Astrocyte (in vitro differentiated cells and primary cell): ENCODE measurements at regions not wholly inside any gene's neighbourhood (a gene's known extent, or its start where the extent isn't known, plus 50 kb on each side); places are given as distances from the start of the nearest gene placed in this dataset.

ENCODE experiments used
- DNase-seq: peaks from one replicate; pipeline ENCODE4 v3.0.0-alpha.2; 2010; ENCODE audit warnings: low read depth
- FAIRE-seq: peaks from 2 replicates; lab custom pipeline; 2011; peaks lifted over from hg19 to GRCh38; lab: Jason Lieb, UNC
- H2AFZ ChIP-seq: 2 replicates; pipeline ENCODE4 v1.6.0; 2012; ENCODE audit warnings: low read depth, low read length, inconsistent platforms
- H3K27ac ChIP-seq: 2 replicates; pipeline ENCODE4 v1.5.1; 2011; ENCODE audit warnings: low read depth, low read length, inconsistent platforms
- H3K27me3 ChIP-seq: 2 replicates; pipeline ENCODE4 v1.6.0; 2011; ENCODE audit warnings: low read length, inconsistent platforms; ENCODE audit not compliant: insufficient read depth
- H3K36me3 ChIP-seq: 2 replicates; pipeline ENCODE4 v1.5.1; 2011; ENCODE audit warnings: low read length, inconsistent platforms; ENCODE audit not compliant: insufficient read depth
- H3K4me1 ChIP-seq: 2 replicates; pipeline ENCODE4 v1.5.1; 2011; ENCODE audit warnings: low read length, inconsistent platforms; ENCODE audit not compliant: insufficient read depth
- H3K4me2 ChIP-seq: 2 replicates; pipeline ENCODE4 v1.6.0; 2012; ENCODE audit warnings: low read length, inconsistent platforms
- H3K4me3 ChIP-seq: 2 replicates; pipeline ENCODE4 v1.5.1; 2011; ENCODE audit warnings: low read depth, mild to moderate bottlenecking, low read length, inconsistent platforms; ENCODE audit not compliant: insufficient read depth
- H3K79me2 ChIP-seq: 2 replicates; pipeline ENCODE4 v1.6.0; 2012; ENCODE audit warnings: mild to moderate bottlenecking, low read length, inconsistent platforms; ENCODE audit not compliant: insufficient read depth
- H3K9ac ChIP-seq: 2 replicates; pipeline ENCODE4 v1.6.0; 2012; ENCODE audit warnings: mild to moderate bottlenecking, low read length, inconsistent platforms
- H3K9me3 ChIP-seq: 2 replicates; pipeline ENCODE4 v1.5.1; 2012; ENCODE audit warnings: low read depth, mild to moderate bottlenecking, low read length, inconsistent platforms; ENCODE audit not compliant: insufficient read depth
- H4K20me1 ChIP-seq: 2 replicates; pipeline ENCODE4 v1.6.0; 2012; ENCODE audit warnings: low read length, inconsistent platforms; ENCODE audit not compliant: insufficient read depth
- H3K27ac Mint-ChIP-seq: one replicate; pipeline ENCODE4 v1.8.0; 2021; ENCODE audit warnings: mild to moderate bottlenecking, mixed read lengths; ENCODE audit not compliant: unreplicated experiment
- H3K27me3 Mint-ChIP-seq: one replicate; pipeline ENCODE4 v1.8.0; 2021; ENCODE audit warnings: low read depth, mixed read lengths; ENCODE audit not compliant: unreplicated experiment
- H3K36me3 Mint-ChIP-seq: one replicate; pipeline ENCODE4 v1.8.0; 2021; ENCODE audit warnings: low read depth, mixed read lengths; ENCODE audit not compliant: unreplicated experiment
- H3K4me1 Mint-ChIP-seq: one replicate; pipeline ENCODE4 v1.8.0; 2021; ENCODE audit warnings: low read depth, mixed read lengths; ENCODE audit not compliant: unreplicated experiment
- H3K4me3 Mint-ChIP-seq: one replicate; pipeline ENCODE4 v1.8.0; 2021; ENCODE audit warnings: mild to moderate bottlenecking, moderate library complexity, mixed read lengths; ENCODE audit not compliant: unreplicated experiment
- H3K9me3 Mint-ChIP-seq: one replicate; pipeline ENCODE4 v1.8.0; 2021; ENCODE audit warnings: mild to moderate bottlenecking, mixed read lengths; ENCODE audit not compliant: unreplicated experiment
- CTCF ChIP-seq: IDR thresholded peaks from 2 replicates; pipeline ENCODE4 v1.5.1; 2011; ENCODE audit warnings: low read depth, mild to moderate bottlenecking, inconsistent platforms, low read length, moderate library complexity; ENCODE audit not compliant: insufficient read depth
- EZH2 ChIP-seq: IDR thresholded peaks from 2 replicates; pipeline ENCODE4 v1.6.1; 2012; ENCODE audit warnings: mild to moderate bottlenecking, low read length, inconsistent platforms; ENCODE audit not compliant: insufficient read depth

DNA sequence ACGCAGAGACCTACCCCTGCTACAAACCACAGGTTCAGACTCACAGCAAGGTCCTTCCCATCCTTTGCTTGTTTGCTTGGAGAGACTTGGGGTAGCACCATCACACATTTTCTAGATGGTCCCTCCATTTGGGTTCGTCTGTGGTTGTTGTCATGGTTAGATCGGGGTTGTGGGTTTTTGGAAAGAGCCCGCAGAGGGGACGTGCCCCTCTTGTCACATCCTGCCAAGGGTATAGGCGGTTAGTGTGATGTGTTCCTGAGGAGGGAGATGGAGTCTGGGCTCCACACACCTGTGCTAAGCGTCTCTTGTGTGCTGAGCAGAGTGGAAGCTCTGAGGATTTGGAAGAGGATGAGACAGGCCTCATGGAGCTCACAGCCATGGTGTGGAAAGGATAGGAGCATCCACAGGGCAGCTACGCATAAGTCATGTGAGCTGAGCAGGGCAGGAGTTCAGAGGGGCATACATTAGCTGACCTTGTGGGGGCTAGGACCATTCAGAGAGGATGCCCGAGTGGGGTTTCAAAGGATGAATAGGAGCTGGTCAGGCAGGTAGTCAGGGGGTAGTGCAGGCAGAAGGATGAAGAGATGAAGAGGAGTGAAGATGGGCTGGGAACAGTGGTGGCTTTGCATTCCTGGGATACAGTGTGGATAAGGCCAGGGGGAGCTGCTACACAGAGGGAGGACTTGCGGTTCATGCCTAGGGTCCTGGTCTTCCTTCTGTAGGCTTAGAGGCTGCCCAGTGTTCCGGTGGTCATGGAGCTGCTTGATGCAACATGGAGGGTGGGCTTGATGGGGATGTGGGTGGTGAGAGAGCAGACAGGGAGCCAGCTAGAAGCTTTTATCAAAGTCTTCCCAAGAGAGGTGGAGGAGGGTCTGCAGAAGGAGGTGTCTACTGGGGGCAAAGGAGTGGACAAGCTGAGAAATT is 62.9 kb downstream of the ACKR3 start:
- no peak for FAIRE-seq
- peaks cover 12% of the 10 kb centered on the region for H3K9me3 Mint-ChIP-seq
- H3K4me1 ChIP-seq: no peaks in the 10 kb centered on the region
- H3K36me3 ChIP-seq: no peaks in the 10 kb centered on the region
- H3K27me3 Mint-ChIP-seq: peaks cover 34% of the 10 kb centered on the region
- H3K79me2 ChIP-seq: no peaks in the 10 kb centered on the region
- no peaks in the 10 kb centered on the region for H4K20me1 ChIP-seq
- no peak overlapping the region for H3K4me3 ChIP-seq
- no peak overlapping the region for H3K9ac ChIP-seq
- H3K27ac ChIP-seq: no peak overlapping the region
- no peak overlapping the region for H3K27ac Mint-ChIP-seq
- H2AFZ ChIP-seq: no peak overlapping the region
- no peaks in the 10 kb centered on the region for H3K9me3 ChIP-seq
- H3K27me3 ChIP-seq: peaks cover 2% of the 10 kb centered on the region
- no peak overlapping the region for H3K4me3 Mint-ChIP-seq
- no peak for TF ChIP-seq EZH2
- no peak for TF ChIP-seq CTCF
- no peaks in the 10 kb centered on the region for H3K4me1 Mint-ChIP-seq
- no peaks in the 10 kb centered on the region for H3K36me3 Mint-ChIP-seq
- DNase-seq: no peak
- no peak overlapping the region for H3K4me2 ChIP-seq

DNA sequence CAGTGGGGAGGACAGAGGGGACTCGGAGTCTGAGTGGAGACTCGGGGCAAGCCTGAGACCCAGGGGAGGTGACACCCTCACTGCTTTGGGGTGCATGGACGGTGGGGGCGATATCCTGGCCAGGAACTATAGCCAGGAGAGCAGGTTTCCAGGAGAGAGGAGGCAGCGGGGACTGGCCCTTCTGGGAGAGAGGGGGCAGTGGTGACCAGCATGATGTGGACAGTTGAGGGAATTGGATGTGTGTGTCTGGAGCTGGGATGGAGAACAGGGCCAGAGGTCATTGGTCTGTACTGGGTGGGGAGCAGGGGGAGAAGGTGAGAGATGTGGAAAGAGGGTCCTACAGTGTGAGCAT is 63.6 kb downstream of the ACKR3 start:
- H3K27ac Mint-ChIP-seq: no peak overlapping the region
- Histone ChIP-seq H3K27ac (no peak overlapping the region), H3K4me3 (no peak overlapping the region), H3K79me2 (no peaks in the 10 kb centered on the region), H3K9me3 (no peaks in the 10 kb centered on the region), H3K27me3 (peaks cover 2% of the 10 kb centered on the region), H3K9ac (no peak overlapping the region), H4K20me1 (no peaks in the 10 kb centered on the region), H3K36me3 (no peaks in the 10 kb centered on the region), H3K4me1 (no peaks in the 10 kb centered on the region), H3K4me2 (no peak overlapping the region), H2AFZ (no peak overlapping the region)
- H3K9me3 Mint-ChIP-seq: peaks cover 14% of the 10 kb centered on the region
- H3K27me3 Mint-ChIP-seq: peaks cover 32% of the 10 kb centered on the region
- no peaks in the 10 kb centered on the region for H3K4me1 Mint-ChIP-seq
- no peak overlapping the region for H3K4me3 Mint-ChIP-seq
- H3K36me3 Mint-ChIP-seq: no peaks in the 10 kb centered on the region
- DNase-seq: no peak
- TF ChIP-seq CTCF: no peak
- FAIRE-seq: no peak
